ENCODE measurements at regions not wholly inside any gene's neighbourhood (a gene's known extent, or its start where the extent isn't known, plus 50 kb on each side); places are given as distances from the start of the nearest gene placed in this dataset.

DNA sequence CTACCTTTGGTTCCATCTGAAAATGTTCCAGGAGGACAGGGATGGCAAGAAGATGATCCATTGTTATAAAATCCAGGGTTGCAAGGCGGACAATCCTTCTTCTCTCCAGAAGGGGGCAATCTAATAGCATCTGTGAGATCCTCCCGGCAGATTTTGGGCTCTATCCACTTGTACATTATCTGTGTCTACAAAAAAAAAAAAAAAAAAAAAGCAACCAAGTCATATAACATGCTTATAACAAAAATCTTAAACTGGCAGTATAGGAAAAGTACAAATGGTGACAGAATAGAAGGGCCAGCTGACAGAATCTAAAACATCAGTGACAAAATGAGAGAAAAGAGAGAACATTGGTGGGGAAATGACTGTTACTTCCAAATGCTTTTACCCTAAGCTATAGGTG lies 132.7 kb downstream of the ELAPOR2 start (continued):
- TF ChIP-seq SMC3 (IDR thresholded peaks at IDR 0.05; ENCODE audit: borderline replicate concordance, low read length) = peak; percentile 75
- TF ChIP-seq, protein P1, sequence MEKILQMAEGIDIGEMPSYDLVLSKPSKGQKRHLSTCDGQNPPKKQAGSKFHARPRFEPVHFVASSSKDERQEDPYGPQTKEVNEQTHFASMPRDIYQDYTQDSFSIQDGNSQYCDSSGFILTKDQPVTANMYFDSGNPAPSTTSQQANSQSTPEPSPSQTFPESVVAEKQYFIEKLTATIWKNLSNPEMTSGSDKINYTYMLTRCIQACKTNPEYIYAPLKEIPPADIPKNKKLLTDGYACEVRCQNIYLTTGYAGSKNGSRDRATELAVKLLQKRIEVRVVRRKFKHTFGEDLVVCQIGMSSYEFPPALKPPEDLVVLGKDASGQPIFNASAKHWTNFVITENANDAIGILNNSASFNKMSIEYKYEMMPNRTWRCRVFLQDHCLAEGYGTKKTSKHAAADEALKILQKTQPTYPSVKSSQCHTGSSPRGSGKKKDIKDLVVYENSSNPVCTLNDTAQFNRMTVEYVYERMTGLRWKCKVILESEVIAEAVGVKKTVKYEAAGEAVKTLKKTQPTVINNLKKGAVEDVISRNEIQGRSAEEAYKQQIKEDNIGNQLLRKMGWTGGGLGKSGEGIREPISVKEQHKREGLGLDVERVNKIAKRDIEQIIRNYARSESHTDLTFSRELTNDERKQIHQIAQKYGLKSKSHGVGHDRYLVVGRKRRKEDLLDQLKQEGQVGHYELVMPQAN (conservative IDR thresholded peaks at IDR 0.05) = no peak
- no peak for TF ChIP-seq NR2C2 (IDR thresholded peaks at IDR 0.05; ENCODE audit: borderline replicate concordance, control insufficient read depth, insufficient read length, low read depth)
- no peak for TF ChIP-seq POLR2AphosphoS2 (IDR thresholded peaks at IDR 0.05; ENCODE audit: low read depth, low read length)
- TF ChIP-seq, protein P2, sequence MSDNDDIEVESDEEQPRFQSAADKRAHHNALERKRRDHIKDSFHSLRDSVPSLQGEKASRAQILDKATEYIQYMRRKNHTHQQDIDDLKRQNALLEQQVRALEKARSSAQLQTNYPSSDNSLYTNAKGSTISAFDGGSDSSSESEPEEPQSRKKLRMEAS (IDR thresholded peaks at IDR 0.05; ENCODE audit: low read depth, low read length) = no peak
- TF ChIP-seq KDM1A (IDR thresholded peaks at IDR 0.05; ENCODE audit: borderline replicate concordance) = no peak
- TF ChIP-seq SMAD5 (IDR thresholded peaks at IDR 0.05; ENCODE audit: low read depth) = no peak
- TF ChIP-seq NFIC (IDR thresholded peaks at IDR 0.05; ENCODE audit: low read depth, low read length) = no peak
- peak; percentile 56; the same call in 1 of the 2 replicates for TF ChIP-seq ZNF384 (IDR thresholded peaks at IDR 0.05; ENCODE audit: borderline replicate concordance, low read depth, low read length)

DNA sequence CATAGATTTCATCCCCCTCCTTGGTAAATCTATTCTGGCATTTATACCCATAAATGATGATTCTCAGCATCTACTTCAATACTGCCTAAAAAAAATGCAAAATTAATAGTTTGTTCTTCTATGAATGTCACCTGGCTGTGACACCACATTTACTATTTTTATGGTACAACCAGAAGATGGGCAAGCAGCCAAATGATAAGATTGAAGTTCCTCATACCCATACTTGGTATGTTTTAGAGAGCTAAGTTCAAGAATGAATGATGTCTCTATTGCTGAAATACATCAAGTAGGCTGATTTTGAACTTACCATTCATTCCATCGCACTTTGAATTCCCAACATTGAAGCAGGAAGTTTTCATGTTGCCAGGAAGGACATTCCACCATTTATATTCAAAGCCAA lies 134.2 kb downstream of the ELAPOR2 start:
- BruUV-seq (replicated peaks) = no TSS peak
- 55% methylated on average over 1 of the region's 1 CpG for WGBS (ENCODE audit: insufficient coverage, insufficient replicate concordance, low lambda C conversion rate, missing lambda C conversion rate)
- SMC1A ChIA-PET (ENCODE audit: uncharacterized antibody, unreplicated experiment) = interaction anchor here (1.1 kb wide), 1 partner anchor 493 kb away, joined by 3 read pairs; no protein-coding TSS in a partner anchor
- Histone ChIP-seq H3K9me3 (replicated peaks; ENCODE audit: control insufficient read depth, insufficient read depth, low read length) (peaks cover 2% of the 10 kb centered on the region; the same call in 2 of the 3 replicates), H3K27me3 (replicated peaks in 1 of 2; ENCODE audit: control insufficient read depth in 2 of 2, insufficient read depth in 2 of 2, low read length in 1 of 2) (no peaks in the 10 kb centered on the region), H4K20me1 (ENCODE audit: control insufficient read depth, insufficient read depth) (no peaks in the 10 kb centered on the region), H3K4me2 (ENCODE audit: control insufficient read depth, insufficient read depth) (no peak overlapping the region), H3K9ac (ENCODE audit: control insufficient read depth, insufficient read depth, low read length) (no peak overlapping the region), H3K36me3 (ENCODE audit: control insufficient read depth in 2 of 2, insufficient read depth in 2 of 2, low read length in 1 of 2) (no peaks in the 10 kb centered on the region), H3K79me2 (ENCODE audit: control insufficient read depth, insufficient read depth, low read length) (no peaks in the 10 kb centered on the region), H3K4me1 (ENCODE audit: control insufficient read depth, insufficient read depth, low read length) (peaks cover 10% of the 10 kb centered on the region), H3K4me3 (no peak overlapping the region), H3K27ac (ENCODE audit: control insufficient read depth, insufficient read depth) (no peak overlapping the region), H2AFZ (ENCODE audit: control insufficient read depth, low read depth, low read length) (no peak overlapping the region)
- in situ Hi-C loops (cut with MboI) (loop anchor here (25.0 kb wide), 1 partner anchor 487 kb away; no protein-coding TSS in a partner anchor), intact Hi-C loops (cut with micrococcal nuclease; ENCODE audit: unreplicated experiment) (loop anchor here (5.0 kb wide), 1 partner anchor 492 kb away; no protein-coding TSS in a partner anchor)
- POLR2A ChIA-PET = no interaction called here
- no peak for DNase-seq (ENCODE audit: low read depth, low spot score)
- no peak for ATAC-seq
- RAD21 ChIA-PET (ENCODE audit: unreplicated experiment) = no interaction called here
- CTCF ChIA-PET = interaction anchor here (1.1 to 3.5 kb wide), 5 partner anchors 14 to 490 kb away, joined by 3 to 11 read pairs (median 6); no protein-coding TSS in a partner anchor
- no peak for FAIRE-seq
- TF ChIP-seq NR2C2 (IDR thresholded peaks at IDR 0.05; ENCODE audit: borderline replicate concordance, control insufficient read depth, insufficient read length, low read depth) (no peak), CHD1 (IDR thresholded peaks at IDR 0.05; ENCODE audit: low read depth, low read length) (no peak), MTA3 (IDR thresholded peaks at IDR 0.05; ENCODE audit: borderline replicate concordance, low read length) (no peak), HCFC1 (IDR thresholded peaks at IDR 0.05; ENCODE audit: low read length) (no peak), ASH2L (IDR thresholded peaks at IDR 0.05; ENCODE audit: borderline replicate concordance, low read depth) (no peak), SUZ12 (IDR thresholded peaks at IDR 0.05; ENCODE audit: unreplicated experiment) (no peak), LARP7 (IDR thresholded peaks at IDR 0.05) (no peak), FOXK2 (IDR thresholded peaks at IDR 0.05) (no peak), TCF7 (IDR thresholded peaks at IDR 0.05; ENCODE audit: borderline replicate concordance) (no peak), CREM (IDR thresholded peaks at IDR 0.05; ENCODE audit: low read depth) (no peak), JUND (IDR thresholded peaks at IDR 0.05; ENCODE audit: low read depth, low read length) (no peak), CBFB (IDR thresholded peaks at IDR 0.05; ENCODE audit: low read depth) (no peak)
- TF ChIP-seq, protein P3, sequence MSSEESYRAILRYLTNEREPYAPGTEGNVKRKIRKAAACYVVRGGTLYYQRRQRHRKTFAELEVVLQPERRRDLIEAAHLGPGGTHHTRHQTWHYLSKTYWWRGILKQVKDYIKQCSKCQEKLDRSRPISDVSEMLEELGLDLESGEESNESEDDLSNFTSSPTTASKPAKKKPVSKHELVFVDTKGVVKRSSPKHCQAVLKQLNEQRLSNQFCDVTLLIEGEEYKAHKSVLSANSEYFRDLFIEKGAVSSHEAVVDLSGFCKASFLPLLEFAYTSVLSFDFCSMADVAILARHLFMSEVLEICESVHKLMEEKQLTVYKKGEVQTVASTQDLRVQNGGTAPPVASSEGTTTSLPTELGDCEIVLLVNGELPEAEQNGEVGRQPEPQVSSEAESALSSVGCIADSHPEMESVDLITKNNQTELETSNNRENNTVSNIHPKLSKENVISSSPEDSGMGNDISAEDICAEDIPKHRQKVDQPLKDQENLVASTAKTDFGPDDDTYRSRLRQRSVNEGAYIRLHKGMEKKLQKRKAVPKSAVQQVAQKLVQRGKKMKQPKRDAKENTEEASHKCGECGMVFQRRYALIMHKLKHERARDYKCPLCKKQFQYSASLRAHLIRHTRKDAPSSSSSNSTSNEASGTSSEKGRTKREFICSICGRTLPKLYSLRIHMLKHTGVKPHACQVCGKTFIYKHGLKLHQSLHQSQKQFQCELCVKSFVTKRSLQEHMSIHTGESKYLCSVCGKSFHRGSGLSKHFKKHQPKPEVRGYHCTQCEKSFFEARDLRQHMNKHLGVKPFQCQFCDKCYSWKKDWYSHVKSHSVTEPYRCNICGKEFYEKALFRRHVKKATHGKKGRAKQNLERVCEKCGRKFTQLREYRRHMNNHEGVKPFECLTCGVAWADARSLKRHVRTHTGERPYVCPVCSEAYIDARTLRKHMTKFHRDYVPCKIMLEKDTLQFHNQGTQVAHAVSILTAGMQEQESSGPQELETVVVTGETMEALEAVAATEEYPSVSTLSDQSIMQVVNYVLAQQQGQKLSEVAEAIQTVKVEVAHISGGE (CRISPR knock-in tag; IDR thresholded peaks at IDR 0.05) = no peak
